PC-3 (cell line): ENCODE measurements at regions not wholly inside any gene's neighbourhood (a gene's known extent, or its start where the extent isn't known, plus 50 kb on each side); places are given as distances from the start of the nearest gene placed in this dataset.

ENCODE experiments used
- EZH2 ChIP-seq: fragments of 300-600 bp; sonication (generic); IDR thresholded peaks from one replicate; pipeline ENCODE4 v1.6.1; 2017; ENCODE audit warnings: antibody characterized with exemption, mild to moderate bottlenecking, low read length; ENCODE audit not compliant: unreplicated experiment
- TF ChIP-seq, protein P1 (sequence below): fragments of 300-600 bp; sonication (generic); conservative IDR thresholded peaks from 2 replicates; pipeline ENCODE4 v1.5.1; 2017; ENCODE audit warnings: antibody characterized with exemption, low read depth, mild to moderate bottlenecking, low read length

GRCh38 chr13:24100188-24100587, 60.3 kb upstream of the SPATA13 start:
- TF ChIP-seq, protein P1, sequence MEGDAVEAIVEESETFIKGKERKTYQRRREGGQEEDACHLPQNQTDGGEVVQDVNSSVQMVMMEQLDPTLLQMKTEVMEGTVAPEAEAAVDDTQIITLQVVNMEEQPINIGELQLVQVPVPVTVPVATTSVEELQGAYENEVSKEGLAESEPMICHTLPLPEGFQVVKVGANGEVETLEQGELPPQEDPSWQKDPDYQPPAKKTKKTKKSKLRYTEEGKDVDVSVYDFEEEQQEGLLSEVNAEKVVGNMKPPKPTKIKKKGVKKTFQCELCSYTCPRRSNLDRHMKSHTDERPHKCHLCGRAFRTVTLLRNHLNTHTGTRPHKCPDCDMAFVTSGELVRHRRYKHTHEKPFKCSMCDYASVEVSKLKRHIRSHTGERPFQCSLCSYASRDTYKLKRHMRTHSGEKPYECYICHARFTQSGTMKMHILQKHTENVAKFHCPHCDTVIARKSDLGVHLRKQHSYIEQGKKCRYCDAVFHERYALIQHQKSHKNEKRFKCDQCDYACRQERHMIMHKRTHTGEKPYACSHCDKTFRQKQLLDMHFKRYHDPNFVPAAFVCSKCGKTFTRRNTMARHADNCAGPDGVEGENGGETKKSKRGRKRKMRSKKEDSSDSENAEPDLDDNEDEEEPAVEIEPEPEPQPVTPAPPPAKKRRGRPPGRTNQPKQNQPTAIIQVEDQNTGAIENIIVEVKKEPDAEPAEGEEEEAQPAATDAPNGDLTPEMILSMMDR: no peak
- no peak for TF ChIP-seq EZH2
